OCI-LY1 (cell line): ENCODE measurements at regions not wholly inside any gene's neighbourhood (a gene's known extent, or its start where the extent isn't known, plus 50 kb on each side); places are given as distances from the start of the nearest gene placed in this dataset.

Experiments used
- EZH2 ChIP-seq: fragments of 200-600 bp; sonication (generic), shearing (Covaris generic); IDR thresholded peaks from 2 replicates; pipeline ENCODE4 v1.8.0; 2017; ENCODE audit warnings: borderline replicate concordance, mixed run types, mild to moderate bottlenecking, antibody characterized with exemption, low read length, moderate library complexity, mixed read lengths
- TF ChIP-seq, protein P1 (sequence below): fragments of 200-600 bp; sonication (generic), shearing (Covaris generic); IDR thresholded peaks from 2 replicates; pipeline ENCODE4 v1.5.1; 2017; ENCODE audit warnings: mild to moderate bottlenecking, antibody characterized with exemption, low read length, moderate library complexity, mixed read lengths

DNA sequence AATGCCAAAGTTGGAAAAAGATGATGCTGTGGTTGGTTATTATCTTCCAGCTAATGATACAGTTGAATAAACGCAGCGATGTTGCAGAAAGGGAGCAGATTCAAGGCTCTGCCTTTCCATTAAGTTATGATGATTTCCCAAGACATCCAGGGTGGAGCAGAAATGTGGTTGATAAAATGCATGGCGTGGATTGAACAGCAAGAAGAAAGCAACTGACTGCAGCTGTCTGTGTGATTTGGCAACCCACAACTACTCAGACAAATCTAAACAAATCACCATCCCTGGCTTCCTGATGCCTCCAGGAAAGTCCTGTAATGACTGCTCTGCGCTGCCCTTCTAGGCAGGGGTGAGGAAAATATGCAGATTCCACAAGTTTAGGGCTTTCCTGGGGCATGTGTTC is 166.3 kb downstream of the NRP2 start:
- TF ChIP-seq, protein P1, sequence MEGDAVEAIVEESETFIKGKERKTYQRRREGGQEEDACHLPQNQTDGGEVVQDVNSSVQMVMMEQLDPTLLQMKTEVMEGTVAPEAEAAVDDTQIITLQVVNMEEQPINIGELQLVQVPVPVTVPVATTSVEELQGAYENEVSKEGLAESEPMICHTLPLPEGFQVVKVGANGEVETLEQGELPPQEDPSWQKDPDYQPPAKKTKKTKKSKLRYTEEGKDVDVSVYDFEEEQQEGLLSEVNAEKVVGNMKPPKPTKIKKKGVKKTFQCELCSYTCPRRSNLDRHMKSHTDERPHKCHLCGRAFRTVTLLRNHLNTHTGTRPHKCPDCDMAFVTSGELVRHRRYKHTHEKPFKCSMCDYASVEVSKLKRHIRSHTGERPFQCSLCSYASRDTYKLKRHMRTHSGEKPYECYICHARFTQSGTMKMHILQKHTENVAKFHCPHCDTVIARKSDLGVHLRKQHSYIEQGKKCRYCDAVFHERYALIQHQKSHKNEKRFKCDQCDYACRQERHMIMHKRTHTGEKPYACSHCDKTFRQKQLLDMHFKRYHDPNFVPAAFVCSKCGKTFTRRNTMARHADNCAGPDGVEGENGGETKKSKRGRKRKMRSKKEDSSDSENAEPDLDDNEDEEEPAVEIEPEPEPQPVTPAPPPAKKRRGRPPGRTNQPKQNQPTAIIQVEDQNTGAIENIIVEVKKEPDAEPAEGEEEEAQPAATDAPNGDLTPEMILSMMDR, result no peak
- TF ChIP-seq EZH2, result no peak
